Fibroblast of lung (primary cell): ENCODE measurements at regions not wholly inside any gene's neighbourhood (a gene's known extent, or its start where the extent isn't known, plus 50 kb on each side); places are given as distances from the start of the nearest gene placed in this dataset.

Experiments
- EZH2 ChIP-seq: IDR thresholded peaks from 2 replicates; pipeline ENCODE4 v1.5.1; 2012; ENCODE audit warnings: low read length, control low read depth, mild to moderate bottlenecking; ENCODE audit errors: missing control alignments
- TF ChIP-seq, protein P1 (sequence below), 2 donors: IDR thresholded peaks in 1 of 2; conservative IDR thresholded peaks in 1 of 2; 1 replicate in 1 of 2; 2 replicates in 1 of 2; pipeline ENCODE4 v1.5.1; 2011 to 2012; ENCODE audit warnings: low read length in 2 of 2, control low read depth in 1 of 2, inconsistent platforms in 1 of 2, low read depth in 1 of 2, mild to moderate bottlenecking in 1 of 2

DNA sequence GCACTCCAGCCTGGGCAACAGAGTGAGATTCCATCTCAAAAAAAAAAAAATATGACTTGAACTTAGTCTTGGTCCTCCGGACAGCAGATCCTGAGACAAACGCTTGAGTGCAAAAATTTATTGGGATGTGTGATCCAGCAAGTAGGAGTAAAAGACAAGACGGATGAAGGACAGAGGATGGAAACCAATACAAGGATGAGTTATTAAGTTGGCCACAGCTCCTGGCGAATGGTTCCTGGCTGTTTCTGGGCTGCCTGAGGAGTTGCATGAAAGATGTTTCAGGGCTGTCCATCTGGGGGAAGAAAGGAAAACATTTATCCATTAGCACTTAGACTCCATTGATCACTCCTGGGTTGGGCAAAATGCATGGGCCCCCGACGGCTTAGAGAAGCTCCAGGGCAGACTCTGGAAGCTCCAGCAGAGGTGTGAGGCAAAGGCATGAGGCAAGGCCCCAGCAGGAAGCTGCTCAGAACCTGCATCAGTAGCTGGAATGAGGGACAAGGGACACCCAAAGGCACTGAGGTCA, 98.3 kb upstream of the ZNF438 start:
- TF ChIP-seq EZH2: no peak
- TF ChIP-seq, protein P1, sequence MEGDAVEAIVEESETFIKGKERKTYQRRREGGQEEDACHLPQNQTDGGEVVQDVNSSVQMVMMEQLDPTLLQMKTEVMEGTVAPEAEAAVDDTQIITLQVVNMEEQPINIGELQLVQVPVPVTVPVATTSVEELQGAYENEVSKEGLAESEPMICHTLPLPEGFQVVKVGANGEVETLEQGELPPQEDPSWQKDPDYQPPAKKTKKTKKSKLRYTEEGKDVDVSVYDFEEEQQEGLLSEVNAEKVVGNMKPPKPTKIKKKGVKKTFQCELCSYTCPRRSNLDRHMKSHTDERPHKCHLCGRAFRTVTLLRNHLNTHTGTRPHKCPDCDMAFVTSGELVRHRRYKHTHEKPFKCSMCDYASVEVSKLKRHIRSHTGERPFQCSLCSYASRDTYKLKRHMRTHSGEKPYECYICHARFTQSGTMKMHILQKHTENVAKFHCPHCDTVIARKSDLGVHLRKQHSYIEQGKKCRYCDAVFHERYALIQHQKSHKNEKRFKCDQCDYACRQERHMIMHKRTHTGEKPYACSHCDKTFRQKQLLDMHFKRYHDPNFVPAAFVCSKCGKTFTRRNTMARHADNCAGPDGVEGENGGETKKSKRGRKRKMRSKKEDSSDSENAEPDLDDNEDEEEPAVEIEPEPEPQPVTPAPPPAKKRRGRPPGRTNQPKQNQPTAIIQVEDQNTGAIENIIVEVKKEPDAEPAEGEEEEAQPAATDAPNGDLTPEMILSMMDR (conservative IDR thresholded peaks at IDR 0.05 in 1 of 2, IDR thresholded peaks at IDR 0.05 in 1 of 2; ENCODE audit: low read depth in 1 of 2, low read length in 2 of 2): no peak
